ENCODE measurements at regions not wholly inside any gene's neighbourhood (a gene's known extent, or its start where the extent isn't known, plus 50 kb on each side); places are given as distances from the start of the nearest gene placed in this dataset.

GRCh38 chr18:27467073-27467472 lies 282.0 kb upstream of the CHST9 start:
- no peak for DNase-seq (ENCODE audit: low spot score)

- DNase-seq (ENCODE audit: low spot score) = no peak
These were observed 276.8 kb upstream of the CHST9 start for GRCh38 chr18:27461957-27462356.

GRCh38 chr18:27449104-27449503 lies 264.0 kb upstream of the CHST9 start:
- no peak for DNase-seq (ENCODE audit: low spot score)

- no peak for DNase-seq (ENCODE audit: low spot score)
These were observed 262.8 kb upstream of the CHST9 start for GRCh38 chr18:27447930-27448329.

GRCh38 chr18:27447451-27447881 lies 262.4 kb upstream of the CHST9 start:
- no peak for DNase-seq (ENCODE audit: low spot score)

GRCh38 chr18:27430595-27430994 lies 245.5 kb upstream of the CHST9 start:
- no peak for DNase-seq (ENCODE audit: low spot score)

- DNase-seq (ENCODE audit: low spot score) = no peak
These were observed 243.8 kb upstream of the CHST9 start for GRCh38 chr18:27428716-27429475.

- no peak for DNase-seq (ENCODE audit: low spot score)
These were observed 243.0 kb upstream of the CHST9 start for GRCh38 chr18:27428120-27428519.

- DNase-seq (ENCODE audit: low spot score) = no peak
These were observed 238.5 kb upstream of the CHST9 start for GRCh38 chr18:27423581-27423980.

GRCh38 chr18:27419646-27420045 lies 234.5 kb upstream of the CHST9 start:
- DNase-seq (ENCODE audit: low spot score) = no peak

GRCh38 chr18:27415495-27415894 lies 230.4 kb upstream of the CHST9 start:
- no peak for DNase-seq (ENCODE audit: low spot score)

GRCh38 chr18:27414682-27415081 lies 229.6 kb upstream of the CHST9 start:
- DNase-seq (ENCODE audit: low spot score) = no peak

GRCh38 chr18:27413495-27414401 lies 228.6 kb upstream of the CHST9 start:
- no peak for DNase-seq (ENCODE audit: low spot score)

- DNase-seq (ENCODE audit: low spot score) = no peak
These were observed 227.4 kb upstream of the CHST9 start for GRCh38 chr18:27412556-27412955.

GRCh38 chr18:27411911-27412310 lies 226.8 kb upstream of the CHST9 start:
- DNase-seq (ENCODE audit: low spot score) = no peak

GRCh38 chr18:27411013-27411412 lies 225.9 kb upstream of the CHST9 start:
- no peak for DNase-seq (ENCODE audit: low spot score)

GRCh38 chr18:27404855-27405254 lies 219.7 kb upstream of the CHST9 start:
- DNase-seq (ENCODE audit: low spot score) = no peak

- no peak for DNase-seq (ENCODE audit: low spot score)
These were observed 214.9 kb upstream of the CHST9 start for GRCh38 chr18:27400001-27400400.

- no peak for DNase-seq (ENCODE audit: low spot score)
These were observed 210.6 kb upstream of the CHST9 start for GRCh38 chr18:27395752-27396151.

- no peak for DNase-seq (ENCODE audit: low spot score)
These were observed 209.6 kb upstream of the CHST9 start for GRCh38 chr18:27394687-27395086.

- no peak for DNase-seq (ENCODE audit: low spot score)
These were observed 197.6 kb upstream of the CHST9 start for GRCh38 chr18:27382567-27383216.

GRCh38 chr18:27378431-27379095 lies 193.5 kb upstream of the CHST9 start:
- DNase-seq (ENCODE audit: low spot score) = no peak
